Stomach (tissue), 4 donors: ENCODE measurements at regions not wholly inside any gene's neighbourhood (a gene's known extent, or its start where the extent isn't known, plus 50 kb on each side); places are given as distances from the start of the nearest gene placed in this dataset.

ENCODE experiments used
- EP300 ChIP-seq: sonication (generic); formaldehyde crosslinking; IDR thresholded peaks from one replicate; pipeline ENCODE4 v1.6.1; 2017; ENCODE audit warnings: antibody characterized with exemption
- POLR2AphosphoS5 ChIP-seq, 3 donors: sonication (generic); formaldehyde crosslinking; IDR thresholded peaks; one replicate each; pipeline ENCODE4 v1.6.1; 2016; ENCODE audit warnings: antibody characterized with exemption in 3 of 3

- TF ChIP-seq POLR2AphosphoS5 (IDR thresholded peaks at IDR 0.05), result no peak
- TF ChIP-seq EP300, result no peak
Measured at GRCh38 chr1:104488296-104489015, 738.8 kb downstream of the AMY1C start.
